Uterus (tissue), 2 donors: ENCODE measurements at regions not wholly inside any gene's neighbourhood (a gene's known extent, or its start where the extent isn't known, plus 50 kb on each side); places are given as distances from the start of the nearest gene placed in this dataset.

Experiments
- CTCF ChIP-seq, 4 experiments: fragments of 200-600 bp in 2 of 4; fragments of 450-650 bp in 2 of 4; sonication (generic) in 2 of 4; IDR thresholded peaks; one replicate each; pipeline ENCODE4 v1.5.1; 2016 to 2019; ENCODE audit warnings: antibody characterized with exemption in 4 of 4, mild to moderate bottlenecking in 2 of 4, moderate library complexity in 1 of 4
- POLR2A ChIP-seq, 2 donors: fragments of 450-650 bp; IDR thresholded peaks; one replicate each; pipeline ENCODE4 v1.6.1; 2016; ENCODE audit warnings: antibody characterized with exemption in 2 of 2, mild to moderate bottlenecking in 1 of 2, moderate library complexity in 1 of 2

DNA sequence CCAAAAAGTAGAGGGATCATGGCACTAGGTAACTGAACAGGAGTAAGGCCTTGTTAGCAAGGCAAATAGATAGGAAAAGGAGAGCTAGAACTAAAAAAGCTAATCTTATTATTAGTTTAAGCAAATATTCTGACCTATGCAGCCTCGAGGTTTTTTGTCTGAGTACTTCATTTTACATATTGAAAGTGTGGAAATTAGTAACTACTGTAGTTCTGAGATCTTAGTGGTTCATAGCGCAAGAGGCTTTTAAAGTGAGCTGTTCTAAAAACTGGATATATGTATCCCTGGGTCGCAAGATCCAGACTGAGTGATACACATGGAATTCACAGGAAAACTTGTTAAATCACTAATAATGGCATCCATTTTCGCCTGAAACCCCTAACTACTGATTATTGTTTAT is 411.0 kb upstream of the SOX5 start:
- TF ChIP-seq CTCF (IDR thresholded peaks at IDR 0.05) (no peak), POLR2A (IDR thresholded peaks at IDR 0.05) (no peak)
